ENCODE measurements at regions not wholly inside any gene's neighbourhood (a gene's known extent, or its start where the extent isn't known, plus 50 kb on each side); places are given as distances from the start of the nearest gene placed in this dataset.
A peak's percentile ranks its signal among the peaks of the same experiment; 100 is the strongest.

DNA sequence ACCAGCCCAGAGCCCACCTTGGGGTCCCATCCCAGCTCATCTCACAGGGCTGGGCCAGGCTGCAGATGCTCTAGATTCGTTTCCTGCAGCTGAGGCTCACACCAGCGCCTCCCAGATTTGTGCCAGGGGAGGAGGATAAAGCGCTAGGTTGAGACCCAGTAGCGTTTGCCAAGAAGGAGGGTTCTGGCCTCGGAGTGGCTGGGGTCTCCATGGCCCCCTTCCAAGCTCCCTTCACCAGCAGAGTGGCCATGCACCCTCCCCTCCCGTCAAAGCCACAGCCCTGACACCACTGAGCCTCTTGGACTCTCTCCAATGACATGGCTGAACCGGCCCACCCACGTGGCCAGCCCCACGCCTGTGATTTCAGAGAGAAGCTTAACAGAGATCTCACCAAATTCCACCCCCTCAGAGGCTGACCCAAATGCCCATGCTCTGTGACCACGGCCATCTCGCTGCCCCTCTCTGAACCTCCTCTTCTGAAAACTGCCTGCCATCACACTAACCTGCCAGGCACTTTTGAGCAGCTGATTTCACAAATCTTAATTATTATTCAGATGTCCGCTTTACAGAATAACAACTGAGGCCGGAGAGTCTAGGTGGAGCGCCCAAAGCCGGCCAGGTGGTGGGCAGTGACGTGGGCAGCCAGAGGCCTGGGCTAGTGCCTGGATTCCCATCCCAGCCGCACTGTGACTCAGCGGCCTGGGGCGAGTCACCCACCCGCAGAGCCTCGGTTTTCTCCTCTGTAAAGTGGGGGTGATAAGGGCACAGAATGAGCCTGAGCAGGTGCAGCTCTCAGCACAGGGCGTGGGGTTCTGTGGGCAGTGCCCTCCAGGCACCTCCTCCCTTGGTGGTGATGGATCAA, 155.7 kb downstream of the C9orf50 start:
- Histone ChIP-seq H3K4me3 (ENCODE audit: low read length) (no peak overlapping the region), H3K4me1 (ENCODE audit: control insufficient read depth, insufficient read depth, low read length) (peaks cover 37% of the 10 kb centered on the region), H3K27ac (ENCODE audit: low read length) (no peak overlapping the region), H3K9me3 (replicated peaks; ENCODE audit: control insufficient read depth, low read depth, low read length) (no peaks in the 10 kb centered on the region), H3K27me3 (ENCODE audit: control insufficient read depth, insufficient read depth, low read length) (no peaks in the 10 kb centered on the region), H3K36me3 (ENCODE audit: control insufficient read depth, insufficient read depth, low read length) (no peaks in the 10 kb centered on the region)
- peak; percentile 57 for DNase-seq
- WGBS (ENCODE audit: insufficient coverage), result 43% methylated on average over 18 of the region's 22 CpGs

DNA sequence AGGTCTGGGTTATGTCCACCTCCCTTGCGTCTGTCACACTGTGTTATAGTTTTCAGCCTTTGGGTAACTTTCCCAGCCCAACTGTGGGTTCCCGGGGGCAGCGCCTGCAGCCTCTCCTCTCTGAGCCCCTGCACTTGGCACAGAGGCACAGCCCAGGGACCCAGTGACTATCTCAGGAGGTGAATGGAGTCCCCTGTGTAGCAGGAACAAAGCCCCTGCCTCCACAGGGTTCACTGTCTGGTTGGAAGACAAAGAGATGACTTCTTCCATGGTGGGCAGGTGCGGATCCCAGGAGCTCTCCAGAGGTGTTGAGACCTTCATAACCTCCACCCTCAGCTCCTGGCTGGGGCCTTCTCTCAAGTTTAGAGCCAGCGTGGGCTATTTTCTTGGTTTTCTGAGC, 156.9 kb downstream of the C9orf50 start:
- 90% methylated on average over 2 of the region's 5 CpGs for WGBS (ENCODE audit: insufficient coverage)
- Histone ChIP-seq H3K27me3 (ENCODE audit: control insufficient read depth, insufficient read depth, low read length) (no peaks in the 10 kb centered on the region), H3K4me3 (ENCODE audit: low read length) (no peak overlapping the region), H3K9me3 (replicated peaks; ENCODE audit: control insufficient read depth, low read depth, low read length) (no peaks in the 10 kb centered on the region), H3K36me3 (ENCODE audit: control insufficient read depth, insufficient read depth, low read length) (no peaks in the 10 kb centered on the region), H3K4me1 (ENCODE audit: control insufficient read depth, insufficient read depth, low read length) (peaks cover 48% of the 10 kb centered on the region), H3K27ac (ENCODE audit: low read length) (no peak overlapping the region)
- DNase-seq, result no peak

DNA sequence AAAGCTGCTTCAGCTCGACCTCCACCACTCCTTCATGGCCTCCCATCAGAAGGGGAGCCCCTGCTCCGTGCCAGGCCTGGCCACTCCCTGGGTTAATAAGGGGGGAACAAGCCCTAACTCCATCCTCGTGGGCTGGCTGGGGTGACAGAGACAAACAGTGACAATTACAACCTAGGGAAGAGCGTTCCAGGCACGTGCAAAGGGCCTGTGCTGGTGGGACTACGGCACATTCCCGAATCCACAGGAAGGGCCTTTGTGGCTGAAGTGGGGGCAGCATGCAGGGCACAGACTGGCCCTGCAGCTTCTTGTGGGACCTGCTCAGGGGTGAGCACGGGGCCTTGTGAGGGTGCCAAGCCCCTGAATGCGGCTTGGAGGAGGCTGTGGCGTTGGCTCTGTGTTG, 157.4 kb downstream of the C9orf50 start:
- 95% methylated on average over 5 of the region's 10 CpGs for WGBS (ENCODE audit: insufficient coverage)
- no peak overlapping the region for H3K27ac ChIP-seq (ENCODE audit: low read length)
- H3K9me3 ChIP-seq (replicated peaks; ENCODE audit: control insufficient read depth, low read depth, low read length), result no peaks in the 10 kb centered on the region
- peaks cover 53% of the 10 kb centered on the region for H3K4me1 ChIP-seq (ENCODE audit: control insufficient read depth, insufficient read depth, low read length)
- no peaks in the 10 kb centered on the region for H3K36me3 ChIP-seq (ENCODE audit: control insufficient read depth, insufficient read depth, low read length)
- H3K27me3 ChIP-seq (ENCODE audit: control insufficient read depth, insufficient read depth, low read length), result no peaks in the 10 kb centered on the region
- no peak overlapping the region for H3K4me3 ChIP-seq (ENCODE audit: low read length)
- no peak for DNase-seq

DNA sequence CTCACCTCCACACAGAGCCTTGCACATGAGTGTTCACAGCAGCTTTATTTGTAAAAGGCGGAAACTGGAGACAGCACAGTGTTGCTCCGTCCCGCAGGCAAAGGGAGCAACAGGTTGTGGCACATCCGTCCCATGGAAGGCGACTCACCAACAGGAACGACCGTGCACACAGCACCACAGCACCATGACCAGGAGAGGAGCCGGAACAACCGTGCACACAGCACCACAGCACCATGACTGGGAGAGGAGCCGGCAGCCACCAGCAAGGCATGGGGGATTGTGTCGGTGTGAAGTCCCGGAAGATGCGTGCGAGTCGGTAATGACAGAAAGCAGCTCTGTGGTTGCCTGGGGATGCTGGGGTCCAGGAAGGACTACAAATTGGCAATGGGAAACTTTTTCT, 158.5 kb downstream of the C9orf50 start:
- no peaks in the 10 kb centered on the region for H3K36me3 ChIP-seq (ENCODE audit: control insufficient read depth, insufficient read depth, low read length)
- H3K4me1 ChIP-seq (ENCODE audit: control insufficient read depth, insufficient read depth, low read length), result peaks cover 58% of the 10 kb centered on the region
- no peak for DNase-seq
- H3K27me3 ChIP-seq (ENCODE audit: control insufficient read depth, insufficient read depth, low read length), result no peaks in the 10 kb centered on the region
- WGBS (ENCODE audit: insufficient coverage), result 87% methylated on average over 13 of the region's 15 CpGs
- H3K9me3 ChIP-seq (replicated peaks; ENCODE audit: control insufficient read depth, low read depth, low read length), result no peaks in the 10 kb centered on the region
- H3K4me3 ChIP-seq (ENCODE audit: low read length), result no peak overlapping the region
- no peak overlapping the region for H3K27ac ChIP-seq (ENCODE audit: low read length)

DNA sequence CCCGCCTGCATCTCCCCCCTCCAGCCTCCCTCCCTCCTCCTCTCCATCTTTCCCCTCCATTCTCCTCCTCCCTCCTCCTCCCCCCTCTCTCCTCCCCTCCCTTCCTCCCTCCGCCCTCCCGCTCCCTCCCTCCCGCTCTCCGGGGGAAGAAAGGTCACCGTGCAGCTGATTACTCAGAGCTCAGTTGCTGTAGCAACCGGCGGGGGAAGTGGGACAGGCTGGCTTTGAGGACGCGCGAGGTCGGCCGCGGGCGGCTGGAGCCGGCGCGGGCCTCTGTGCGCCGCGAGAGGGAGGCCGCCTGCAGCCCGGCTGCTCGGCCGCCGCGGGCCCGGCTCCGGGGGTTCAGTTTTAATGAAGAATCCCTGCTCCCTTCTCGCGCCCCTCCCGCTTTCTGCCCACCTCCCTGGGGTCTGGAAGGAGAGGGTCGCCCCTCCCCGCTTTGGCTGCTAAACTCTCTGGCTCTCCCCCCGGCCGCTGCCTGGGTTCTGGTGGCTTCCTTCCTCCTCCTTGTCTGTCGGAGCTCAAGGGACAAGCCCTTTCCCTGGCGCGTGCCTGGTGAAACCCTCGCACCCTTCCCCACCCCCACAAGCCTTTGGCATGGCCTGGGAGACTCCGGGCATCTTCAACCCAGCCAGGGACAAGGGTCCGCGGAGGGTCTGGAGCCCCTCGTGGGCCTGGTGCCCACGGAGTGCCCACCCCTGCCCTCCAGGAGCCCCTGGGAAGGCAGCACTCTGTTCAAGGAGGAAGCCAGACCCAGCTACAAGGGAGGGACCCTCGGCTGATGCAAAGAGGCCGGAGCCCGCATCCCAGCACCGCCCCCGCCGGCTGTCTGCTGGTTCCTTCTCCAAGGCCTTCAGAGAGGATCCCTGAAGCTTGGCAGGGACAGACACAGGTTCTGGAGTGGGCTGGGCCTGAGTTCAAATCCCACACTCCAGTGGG, 160.3 kb downstream of the C9orf50 start:
- H3K4me1 ChIP-seq (ENCODE audit: control insufficient read depth, insufficient read depth, low read length), result peaks cover 52% of the 10 kb centered on the region
- DNase-seq, result peak; percentile 100
- H3K9me3 ChIP-seq (replicated peaks; ENCODE audit: control insufficient read depth, low read depth, low read length), result no peaks in the 10 kb centered on the region
- under 1% methylated on average over 42 of the region's 51 CpGs for WGBS (ENCODE audit: insufficient coverage)
- H3K27ac ChIP-seq (ENCODE audit: low read length), result peak overlapping the region; percentile 97
- no peaks in the 10 kb centered on the region for H3K27me3 ChIP-seq (ENCODE audit: control insufficient read depth, insufficient read depth, low read length)
- no peaks in the 10 kb centered on the region for H3K36me3 ChIP-seq (ENCODE audit: control insufficient read depth, insufficient read depth, low read length)
- peak overlapping the region; percentile 40 for H3K4me3 ChIP-seq (ENCODE audit: low read length)

DNA sequence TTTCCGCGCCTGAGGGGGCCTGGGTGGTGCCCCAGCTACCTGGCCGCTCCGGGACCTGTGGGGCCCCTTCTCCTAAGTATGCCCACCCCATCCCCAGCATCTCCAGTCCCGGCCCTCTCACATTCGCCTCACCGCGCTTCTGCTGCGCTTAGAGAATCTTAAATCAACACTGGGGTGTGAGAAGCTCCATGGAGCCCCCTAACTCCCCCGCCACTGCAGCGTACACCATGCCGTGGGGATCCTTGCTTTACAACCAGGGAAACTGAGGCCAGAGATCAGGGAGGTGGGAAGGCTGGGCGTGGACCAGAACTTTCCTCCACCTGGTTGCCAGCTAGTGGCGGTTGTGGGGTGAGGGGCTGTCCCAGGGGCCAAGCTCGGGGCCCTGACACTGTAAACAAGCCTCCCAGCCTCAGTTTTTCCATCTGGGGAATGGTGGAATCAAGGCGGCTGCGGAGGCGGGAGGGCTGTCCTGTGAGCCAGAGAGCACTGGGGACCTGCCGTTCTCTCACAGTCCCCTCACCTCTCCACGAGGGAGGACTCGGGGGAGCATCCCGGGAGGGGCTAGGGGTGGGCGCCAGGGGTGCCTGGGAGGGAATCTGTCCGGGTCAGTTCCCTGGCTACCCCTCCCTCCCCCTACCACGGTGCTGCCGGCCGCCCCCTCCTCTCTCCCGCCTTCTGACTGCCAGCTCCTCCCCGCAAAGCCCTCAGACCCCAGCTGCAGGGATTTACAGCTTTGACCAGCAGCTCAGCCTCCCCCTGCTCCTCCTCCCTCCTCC, 161.2 kb downstream of the C9orf50 start:
- Histone ChIP-seq H3K4me3 (ENCODE audit: low read length) (no peak overlapping the region), H3K27ac (ENCODE audit: low read length) (peak overlapping the region; percentile 90), H3K4me1 (ENCODE audit: control insufficient read depth, insufficient read depth, low read length) (peaks cover 52% of the 10 kb centered on the region), H3K36me3 (ENCODE audit: control insufficient read depth, insufficient read depth, low read length) (no peaks in the 10 kb centered on the region), H3K27me3 (ENCODE audit: control insufficient read depth, insufficient read depth, low read length) (no peaks in the 10 kb centered on the region), H3K9me3 (replicated peaks; ENCODE audit: control insufficient read depth, low read depth, low read length) (no peaks in the 10 kb centered on the region)
- 16% methylated on average over 10 of the region's 29 CpGs for WGBS (ENCODE audit: insufficient coverage)
- DNase-seq, result no peak

DNA sequence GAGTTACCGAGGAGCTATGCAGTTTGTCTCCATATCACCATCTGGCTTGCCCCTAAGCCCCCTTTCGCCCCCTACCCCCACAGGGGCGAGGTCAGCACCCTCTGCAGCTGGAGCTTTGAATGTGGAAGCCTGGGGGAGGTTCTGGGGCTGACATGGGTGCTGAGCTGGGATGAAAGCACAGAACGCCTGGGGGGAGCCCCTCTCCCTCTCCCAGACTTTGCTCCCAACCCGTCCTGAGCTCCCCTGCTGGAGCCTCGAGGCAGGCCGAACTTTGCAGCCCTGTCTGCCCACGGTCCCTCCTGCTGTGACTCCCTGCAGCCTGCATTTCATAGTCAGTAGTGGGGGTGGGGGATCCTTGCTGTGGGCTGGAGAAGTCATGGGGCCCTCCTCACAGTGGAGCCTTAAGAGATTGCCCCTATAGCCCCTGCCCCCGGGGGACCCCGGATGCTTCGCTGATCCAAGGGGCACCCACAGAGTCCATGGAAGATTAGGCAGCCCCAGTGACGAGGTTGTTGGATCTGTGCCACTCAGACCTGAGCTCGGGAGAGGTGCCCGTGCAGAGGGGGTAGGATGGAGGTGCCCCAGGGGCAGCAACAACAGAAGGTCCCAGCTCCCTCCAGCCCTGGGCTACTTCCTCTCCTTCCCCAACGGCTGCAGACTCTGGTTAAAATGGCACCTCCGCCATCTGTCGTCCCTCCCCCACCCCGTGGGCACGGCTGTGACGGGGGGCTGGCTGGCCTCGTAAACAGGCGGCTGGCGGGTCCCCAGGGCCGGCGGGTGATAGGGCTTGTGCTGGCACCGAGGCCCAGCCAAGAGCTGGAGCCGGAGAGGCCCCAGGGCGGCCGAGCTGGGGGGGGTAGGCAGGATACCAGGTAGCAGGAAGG, 162.0 kb downstream of the C9orf50 start:
- H3K36me3 ChIP-seq (ENCODE audit: control insufficient read depth, insufficient read depth, low read length), result no peaks in the 10 kb centered on the region
- no peaks in the 10 kb centered on the region for H3K9me3 ChIP-seq (replicated peaks; ENCODE audit: control insufficient read depth, low read depth, low read length)
- H3K27me3 ChIP-seq (ENCODE audit: control insufficient read depth, insufficient read depth, low read length), result no peaks in the 10 kb centered on the region
- peak; percentile 76 for DNase-seq
- no peak overlapping the region for H3K4me3 ChIP-seq (ENCODE audit: low read length)
- peaks cover 51% of the 10 kb centered on the region for H3K4me1 ChIP-seq (ENCODE audit: control insufficient read depth, insufficient read depth, low read length)
- H3K27ac ChIP-seq (ENCODE audit: low read length), result peak overlapping the region; percentile 90
- 12% methylated on average over 17 of the region's 29 CpGs for WGBS (ENCODE audit: insufficient coverage)

DNA sequence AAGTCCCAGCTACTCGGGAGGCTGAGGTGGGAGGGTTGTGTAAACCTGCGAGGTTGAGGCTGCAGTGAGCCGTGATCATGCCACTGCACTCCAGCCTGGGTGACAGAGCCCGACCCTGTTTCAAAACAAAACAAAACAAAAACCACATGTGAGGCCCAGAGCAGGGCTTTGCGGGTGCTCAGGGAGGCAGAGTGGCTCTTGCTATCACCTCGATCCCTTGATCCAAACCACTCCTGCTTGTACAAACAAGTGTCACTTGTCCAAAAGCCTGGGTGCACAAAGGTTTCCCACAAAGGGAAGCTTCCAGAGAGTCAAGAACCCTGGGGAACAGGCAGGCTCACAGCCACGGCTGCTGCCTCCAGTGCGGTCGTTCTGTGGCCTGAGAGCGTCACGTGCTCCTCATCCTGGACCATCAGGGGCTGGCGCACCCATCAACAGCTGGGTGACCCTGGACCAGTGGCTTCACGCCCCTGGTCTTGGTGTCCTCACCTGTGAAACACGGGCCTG, 162.7 kb downstream of the C9orf50 start:
- Histone ChIP-seq H3K27ac (ENCODE audit: low read length) (peak overlapping the region; percentile 90), H3K9me3 (replicated peaks; ENCODE audit: control insufficient read depth, low read depth, low read length) (no peaks in the 10 kb centered on the region), H3K36me3 (ENCODE audit: control insufficient read depth, insufficient read depth, low read length) (no peaks in the 10 kb centered on the region), H3K4me1 (ENCODE audit: control insufficient read depth, insufficient read depth, low read length) (peaks cover 51% of the 10 kb centered on the region), H3K27me3 (ENCODE audit: control insufficient read depth, insufficient read depth, low read length) (no peaks in the 10 kb centered on the region), H3K4me3 (ENCODE audit: low read length) (no peak overlapping the region)
- 37% methylated on average over 10 of the region's 14 CpGs for WGBS (ENCODE audit: insufficient coverage)
- DNase-seq, result peak; percentile 53

DNA sequence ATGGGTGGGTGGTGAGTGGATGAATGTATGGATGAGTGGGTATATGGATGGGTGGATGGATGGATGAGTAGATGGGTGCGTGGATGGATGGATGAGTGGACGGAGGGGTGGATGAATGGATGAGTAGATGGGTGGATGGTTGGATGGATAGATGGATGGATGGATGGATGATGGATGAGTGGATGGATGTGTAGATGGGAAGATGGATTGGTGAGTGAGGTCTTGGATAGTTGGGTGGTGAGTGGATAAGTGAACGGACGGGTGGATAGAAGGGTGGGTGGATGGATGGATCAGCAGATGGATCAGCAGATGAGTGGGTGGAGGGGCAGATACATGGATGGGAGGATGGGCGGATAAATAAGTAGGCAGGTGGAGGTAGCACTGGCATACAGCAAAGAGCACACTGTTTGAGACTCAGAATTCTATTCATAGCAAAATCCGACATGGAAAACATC, 163.5 kb downstream of the C9orf50 start:
- H3K4me1 ChIP-seq (ENCODE audit: control insufficient read depth, insufficient read depth, low read length), result peaks cover 50% of the 10 kb centered on the region
- WGBS (ENCODE audit: insufficient coverage), result 100% methylated on average over 5 of the region's 6 CpGs
- H3K27me3 ChIP-seq (ENCODE audit: control insufficient read depth, insufficient read depth, low read length), result no peaks in the 10 kb centered on the region
- DNase-seq, result no peak
- no peaks in the 10 kb centered on the region for H3K9me3 ChIP-seq (replicated peaks; ENCODE audit: control insufficient read depth, low read depth, low read length)
- no peak overlapping the region for H3K4me3 ChIP-seq (ENCODE audit: low read length)
- no peak overlapping the region for H3K27ac ChIP-seq (ENCODE audit: low read length)
- no peaks in the 10 kb centered on the region for H3K36me3 ChIP-seq (ENCODE audit: control insufficient read depth, insufficient read depth, low read length)
